Breast epithelium (tissue), 3 donors: ENCODE measurements at regions not wholly inside any gene's neighbourhood (a gene's known extent, or its start where the extent isn't known, plus 50 kb on each side); places are given as distances from the start of the nearest gene placed in this dataset.

ENCODE experiments used
- CTCF ChIP-seq, 3 donors: fragments of 450-650 bp; IDR thresholded peaks; one replicate each; pipeline ENCODE4 v1.5.1; 2016 to 2017; ENCODE audit warnings: antibody characterized with exemption in 3 of 3, mild to moderate bottlenecking in 3 of 3, moderate library complexity in 3 of 3
- POLR2A ChIP-seq: fragments of 450-650 bp; IDR thresholded peaks from one replicate; pipeline ENCODE4 v1.6.1; 2016; ENCODE audit warnings: antibody characterized with exemption, mild to moderate bottlenecking, moderate library complexity
- POLR2AphosphoS5 ChIP-seq, 3 donors: sonication (generic); formaldehyde crosslinking; IDR thresholded peaks; one replicate each; pipeline ENCODE4 v1.6.1; 2017; ENCODE audit warnings: antibody characterized with exemption in 3 of 3

GRCh38 chr20:19813846-19814640, 56.0 kb downstream of the RIN2 start:
- no peak for TF ChIP-seq POLR2A
- no peak for TF ChIP-seq CTCF (IDR thresholded peaks at IDR 0.05)
- no peak for TF ChIP-seq POLR2AphosphoS5 (IDR thresholded peaks at IDR 0.05)
